Panc1 (cell line): ENCODE measurements at regions not wholly inside any gene's neighbourhood (a gene's known extent, or its start where the extent isn't known, plus 50 kb on each side); places are given as distances from the start of the nearest gene placed in this dataset.

ENCODE experiments used
- ATAC-seq: fragments of 200-7000 bp; cut with Tn5 transposase; 2 replicates; pipeline ENCODE4 v1.9.1; 2020; ENCODE audit warnings: mild to moderate bottlenecking, moderate library complexity
- BruUV-seq: library from RNA; stranded (reverse); fragments of 400-500 nt; replicated peaks from 2 replicates; lab custom pipeline; 2021; lab: Mats Ljungman, UMichigan
- CTCF ChIA-PET: fragments of 300-600 bp; sonication (Branson Sonifier 250); formaldehyde crosslinking; loops from one replicate; lab custom pipeline; 2022; ENCODE audit warnings: antibody characterized with exemption; lab: Charles Lee
- POLR2A ChIA-PET: fragments of 300-600 bp; sonication (Branson Sonifier 250); formaldehyde crosslinking; loops from one replicate; lab custom pipeline; 2022; ENCODE audit warnings: antibody characterized with exemption; lab: Charles Lee
- DNase-seq: peaks from one replicate; pipeline ENCODE4 v3.0.0-alpha.2; 2010; ENCODE audit warnings: low read depth, low spot score
- H3K27ac ChIP-seq: 2 replicates; pipeline ENCODE4 v1.5.1; 2011; ENCODE audit warnings: mild to moderate bottlenecking, low read length, inconsistent platforms
- H3K27me3 ChIP-seq: fragments of 200-500 bp; sonication (Bioruptor generic); 2 replicates; pipeline ENCODE4 v1.6.0; 2014; ENCODE audit warnings: low read length, inconsistent platforms; ENCODE audit not compliant: control insufficient read depth, insufficient read depth
- H3K36me3 ChIP-seq: fragments of 200-500 bp; sonication (Bioruptor generic); 2 replicates; pipeline ENCODE4 v1.5.1; 2014; ENCODE audit warnings: inconsistent platforms, mild to moderate bottlenecking, low read length, moderate library complexity; ENCODE audit not compliant: control insufficient read depth, insufficient read depth
- H3K4me1 ChIP-seq: 2 replicates; pipeline ENCODE4 v1.5.1; 2011; ENCODE audit warnings: inconsistent platforms, mild to moderate bottlenecking, low read length, moderate library complexity; ENCODE audit not compliant: control insufficient read depth, insufficient read depth
- H3K4me3 ChIP-seq, 2 experiments: 2 replicates each; pipeline ENCODE4 v1.5.1; 2011 to 2012; ENCODE audit warnings: low read depth in 2 of 2, low read length in 2 of 2, mild to moderate bottlenecking in 2 of 2, inconsistent platforms in 1 of 2, moderate library complexity in 1 of 2
- H3K9me3 ChIP-seq: fragments of 200-500 bp; sonication (Bioruptor generic); 2 replicates; pipeline ENCODE4 v1.5.1; 2014; ENCODE audit warnings: low read depth, mild to moderate bottlenecking, inconsistent platforms, low read length, moderate library complexity; ENCODE audit not compliant: control insufficient read depth, insufficient read depth
- CTCF ChIP-seq: fragments of 450-650 bp; IDR thresholded peaks from 2 replicates; pipeline ENCODE4 v1.5.1; 2017; ENCODE audit warnings: mild to moderate bottlenecking
- POLR2AphosphoS5 ChIP-seq: IDR thresholded peaks from 2 replicates; pipeline ENCODE4 v1.6.1; 2012; ENCODE audit warnings: mild to moderate bottlenecking, low read depth, low read length, moderate library complexity
- REST ChIP-seq, 2 experiments: IDR thresholded peaks; 2 replicates each; pipeline ENCODE4 v1.6.1; 2011 to 2012; ENCODE audit warnings: low read depth in 2 of 2, control low read depth in 1 of 2, low read length in 1 of 2, mild to moderate bottlenecking in 1 of 2, moderate library complexity in 1 of 2; ENCODE audit not compliant: insufficient read depth in 1 of 2
- SIN3A ChIP-seq: IDR thresholded peaks from 2 replicates; pipeline ENCODE4 v1.6.1; 2012; ENCODE audit warnings: low read depth, mild to moderate bottlenecking, low read length, moderate library complexity, borderline replicate concordance; ENCODE audit not compliant: insufficient read depth
- TCF7L2 ChIP-seq: IDR thresholded peaks from 2 replicates; pipeline ENCODE4 v1.6.1; 2011; ENCODE audit warnings: mild to moderate bottlenecking, low read depth, low read length, inconsistent platforms
- in situ Hi-C: cut with HindIII; loops from 2 replicates; pipeline ENCODE4 v1.10.0; 2016; ENCODE audit warnings: low sequenced_read_pairs, low pct_unique_long_range_greater_than_20kb
- intact Hi-C: fragments of 100-400 bp; cut with micrococcal nuclease; formaldehyde crosslinking; loops from one replicate; pipeline ENCODE4 v1.10.0; 2022; ENCODE audit not compliant: unreplicated experiment

- in situ Hi-C loops, result no loop called here
- POLR2A ChIA-PET, result no interaction called here
- Histone ChIP-seq H3K9me3 (no peaks in the 10 kb centered on the region), H3K4me1 (no peaks in the 10 kb centered on the region), H3K36me3 (no peaks in the 10 kb centered on the region), H3K27me3 (no peaks in the 10 kb centered on the region), H3K27ac (no peak overlapping the region), H3K4me3 (no peak overlapping the region)
- ATAC-seq (no peak), DNase-seq (no peak)
- no peak for TF ChIP-seq TCF7L2
- no peak for TF ChIP-seq CTCF
- no peak for TF ChIP-seq POLR2AphosphoS5
- no peak for TF ChIP-seq SIN3A
- no peak for TF ChIP-seq REST (IDR thresholded peaks at IDR 0.05; ENCODE audit: insufficient read depth in 1 of 2, low read depth in 2 of 2, low read length in 1 of 2)
- no TSS peak for BruUV-seq
- intact Hi-C loops, result no loop called here
- CTCF ChIA-PET, result no interaction called here
Observed at GRCh38 chr4:14272206-14272605, 644.7 kb upstream of the BOD1L1 start.

- H3K27me3 ChIP-seq, result no peaks in the 10 kb centered on the region
- no TSS peak for BruUV-seq
- intact Hi-C loops, result no loop called here
- H3K27ac ChIP-seq, result no peak overlapping the region
- H3K4me3 ChIP-seq, result no peak overlapping the region
- ATAC-seq (no peak), DNase-seq (no peak)
- no peak for TF ChIP-seq REST (IDR thresholded peaks at IDR 0.05; ENCODE audit: insufficient read depth in 1 of 2, low read depth in 2 of 2, low read length in 1 of 2)
- no peak for TF ChIP-seq SIN3A
- no peak for TF ChIP-seq TCF7L2
- H3K36me3 ChIP-seq, result no peaks in the 10 kb centered on the region
- no peaks in the 10 kb centered on the region for H3K9me3 ChIP-seq
- in situ Hi-C loops, result no loop called here
- CTCF ChIA-PET, result no interaction called here
- H3K4me1 ChIP-seq, result no peaks in the 10 kb centered on the region
- POLR2A ChIA-PET, result no interaction called here
Observed at GRCh38 chr4:14277505-14277904, 650.0 kb upstream of the BOD1L1 start.
